OCI-LY7 (cell line): ENCODE measurements at regions not wholly inside any gene's neighbourhood (a gene's known extent, or its start where the extent isn't known, plus 50 kb on each side); places are given as distances from the start of the nearest gene placed in this dataset.

Experiments
- BruUV-seq: library from RNA; stranded (reverse); fragments of 400-500 nt; replicated peaks from 2 replicates; lab custom pipeline; 2021; lab: Mats Ljungman, UMichigan
- CTCF ChIA-PET: fragments of 300-600 bp; sonication (Branson Sonifier 250); formaldehyde crosslinking; loops from one replicate; lab custom pipeline; 2022; ENCODE audit warnings: antibody characterized with exemption; ENCODE audit not compliant: unreplicated experiment; lab: Charles Lee
- POLR2A ChIA-PET: fragments of 300-600 bp; sonication (Branson Sonifier 250); formaldehyde crosslinking; loops from one replicate; lab custom pipeline; 2022; ENCODE audit warnings: antibody characterized with exemption; lab: Charles Lee
- DNase-seq: peaks from one replicate; pipeline ENCODE4 v3.0.0-alpha.2; 2015; ENCODE audit warnings: low spot score
- H2AFZ ChIP-seq: fragments of 200-600 bp; sonication (generic), shearing (Covaris generic); 2 replicates; pipeline ENCODE4 v1.6.1; 2014; ENCODE audit warnings: mild to moderate bottlenecking, antibody characterized with exemption, low read length, moderate library complexity
- H3K27ac ChIP-seq: fragments of 200-600 bp; sonication (generic); 2 replicates; pipeline ENCODE4 v1.5.1; 2014; ENCODE audit warnings: mixed run types, low read depth, mild to moderate bottlenecking, moderate library complexity, low read length, inconsistent platforms; ENCODE audit not compliant: poor library complexity, severe bottlenecking
- H3K36me3 ChIP-seq: fragments of 200-600 bp; sonication (generic); 2 replicates; pipeline ENCODE4 v1.6.1; 2014; ENCODE audit warnings: mild to moderate bottlenecking, antibody characterized with exemption, low read length, moderate library complexity, mixed read lengths; ENCODE audit not compliant: insufficient read depth
- H3K4me1 ChIP-seq: fragments of 200-600 bp; sonication (generic); 2 replicates; pipeline ENCODE4 v1.5.1; 2014; ENCODE audit warnings: mild to moderate bottlenecking, low read length; ENCODE audit not compliant: insufficient read depth, poor library complexity, severe bottlenecking
- H3K4me2 ChIP-seq: fragments of 200-600 bp; sonication (generic); 2 replicates; pipeline ENCODE4 v1.6.1; 2014; ENCODE audit warnings: mild to moderate bottlenecking, low read length
- H3K4me3 ChIP-seq: fragments of 200-600 bp; sonication (generic); 2 replicates; pipeline ENCODE4 v1.5.1; 2014; ENCODE audit warnings: mild to moderate bottlenecking, low read depth, low read length; ENCODE audit not compliant: poor library complexity, severe bottlenecking
- H3K79me2 ChIP-seq: fragments of 200-600 bp; sonication (generic); 2 replicates; pipeline ENCODE4 v1.6.1; 2016; ENCODE audit warnings: low read depth, mild to moderate bottlenecking, low read length, moderate library complexity, mixed read lengths; ENCODE audit not compliant: insufficient read depth
- H3K9me2 ChIP-seq: fragments of 200-600 bp; sonication (generic); 2 replicates; pipeline ENCODE4 v1.6.1; 2016; ENCODE audit warnings: mild to moderate bottlenecking, low read length, mixed read lengths; ENCODE audit not compliant: insufficient read depth
- H3K9me3 ChIP-seq: fragments of 200-600 bp; sonication (generic); 2 replicates; pipeline ENCODE4 v1.6.1; 2014; ENCODE audit warnings: mild to moderate bottlenecking, mixed run types, low read length, mixed read lengths
- H4K20me1 ChIP-seq: fragments of 200-600 bp; sonication (generic); 2 replicates; pipeline ENCODE4 v1.6.1; 2014; ENCODE audit warnings: mild to moderate bottlenecking, antibody characterized with exemption, low read length, moderate library complexity, mixed read lengths; ENCODE audit not compliant: insufficient read depth
- CTCF ChIP-seq: fragments of 200-600 bp; sonication (generic); conservative IDR thresholded peaks from 2 replicates; pipeline ENCODE4 v1.5.1; 2014; ENCODE audit warnings: mild to moderate bottlenecking, antibody characterized with exemption, low read length, moderate library complexity, mixed read lengths
- EZH2phosphoT487 ChIP-seq: fragments of 200-600 bp; sonication (generic); IDR thresholded peaks from 2 replicates; pipeline ENCODE4 v1.6.1; 2018; ENCODE audit warnings: low read depth, borderline replicate concordance, mild to moderate bottlenecking, mixed run types, antibody characterized with exemption, low read length, moderate library complexity, mixed read lengths
- intact Hi-C: fragments of 100-400 bp; cut with micrococcal nuclease; formaldehyde crosslinking; loops from one replicate; pipeline ENCODE4 v1.10.0; 2022; ENCODE audit not compliant: unreplicated experiment

GRCh38 chr10:22473459-22473858, 128.2 kb downstream of the SPAG6 start:
- H3K9me2 ChIP-seq = no peaks in the 10 kb centered on the region
- no peaks in the 10 kb centered on the region for H4K20me1 ChIP-seq
- H2AFZ ChIP-seq = no peak overlapping the region
- H3K36me3 ChIP-seq = no peaks in the 10 kb centered on the region
- ChIA-PET CTCF (no interaction called here), POLR2A (interaction anchor here (1.1 to 2.8 kb wide), 2 partner anchors 9 to 15 kb away, joined by 4 to 10 read pairs; no protein-coding TSS in a partner anchor)
- no peaks in the 10 kb centered on the region for H3K9me3 ChIP-seq
- H3K4me1 ChIP-seq = no peaks in the 10 kb centered on the region
- no peaks in the 10 kb centered on the region for H3K79me2 ChIP-seq
- H3K27ac ChIP-seq = no peak overlapping the region
- no peak overlapping the region for H3K4me2 ChIP-seq
- no peak for DNase-seq
- no TSS peak for BruUV-seq
- intact Hi-C loops = no loop called here
- no peak for TF ChIP-seq EZH2phosphoT487
- no peak for TF ChIP-seq CTCF
- no peak overlapping the region for H3K4me3 ChIP-seq

GRCh38 chr10:22475651-22476600, 130.6 kb downstream of the SPAG6 start:
- Histone ChIP-seq H3K27ac (no peak overlapping the region), H3K9me3 (no peaks in the 10 kb centered on the region), H3K9me2 (no peaks in the 10 kb centered on the region), H3K4me1 (no peaks in the 10 kb centered on the region), H3K79me2 (no peaks in the 10 kb centered on the region), H2AFZ (no peak overlapping the region), H4K20me1 (no peaks in the 10 kb centered on the region), H3K4me3 (no peak overlapping the region), H3K36me3 (no peaks in the 10 kb centered on the region), H3K4me2 (no peak overlapping the region)
- no peak for DNase-seq
- CTCF ChIA-PET = no interaction called here
- TF ChIP-seq CTCF = no peak
- no peak for TF ChIP-seq EZH2phosphoT487
- BruUV-seq = no TSS peak
- intact Hi-C loops = no loop called here
- POLR2A ChIA-PET = interaction anchor here (0.7 kb wide), 1 partner anchor 698 kb away, joined by 3 read pairs; no protein-coding TSS in a partner anchor
